ENCODE measurements at regions not wholly inside any gene's neighbourhood (a gene's known extent, or its start where the extent isn't known, plus 50 kb on each side); places are given as distances from the start of the nearest gene placed in this dataset.

GRCh38 chr9:2255128-2255527 is 240.0 kb downstream of the SMARCA2 start:
- H3K36me3 ChIP-seq, result no peaks in the 10 kb centered on the region
- H3K4me3 ChIP-seq, result no peak overlapping the region
- no peaks in the 10 kb centered on the region for H3K9me3 ChIP-seq
- TF ChIP-seq POLR2AphosphoS5 (IDR thresholded peaks at IDR 0.05), result no peak
- TF ChIP-seq POLR2A (IDR thresholded peaks at IDR 0.05), result no peak
- no peak for TF ChIP-seq CTCF (IDR thresholded peaks at IDR 0.05)
- TF ChIP-seq EP300 (IDR thresholded peaks at IDR 0.05), result no peak
- DNase-seq, result no peak
- no peak for ATAC-seq (ENCODE audit: low FRiP score in 2 of 2)
- H3K27ac ChIP-seq, result no peak overlapping the region
- 87 to 90% methylated on average over 10 of the region's 10 CpGs for whole genome bisulfite sequencing, 2 donors
- H3K4me1 ChIP-seq, result no peaks in the 10 kb centered on the region
- no peaks in the 10 kb centered on the region for H3K27me3 ChIP-seq

GRCh38 chr9:2257248-2257929 is 242.2 kb downstream of the SMARCA2 start:
- Histone ChIP-seq H3K27me3 (no peaks in the 10 kb centered on the region), H3K27ac (no peak overlapping the region), H3K36me3 (no peaks in the 10 kb centered on the region), H3K4me1 (peaks cover 0 to 11% (median 3%) of the 10 kb centered on the region in 4 donors), H3K4me3 (no peak overlapping the region), H3K9me3 (no peaks in the 10 kb centered on the region)
- ATAC-seq (ENCODE audit: low FRiP score in 2 of 2) (no peak), DNase-seq (no peak)
- 93 to 94% methylated on average over 6 of the region's 6 CpGs for WGBS, 2 donors
- TF ChIP-seq CTCF (IDR thresholded peaks at IDR 0.05) (no peak), POLR2A (IDR thresholded peaks at IDR 0.05) (no peak), POLR2AphosphoS5 (IDR thresholded peaks at IDR 0.05) (no peak), EP300 (IDR thresholded peaks at IDR 0.05) (no peak)

GRCh38 chr9:2260417-2261306 is 245.5 kb downstream of the SMARCA2 start:
- Histone ChIP-seq H3K27me3 (no peaks in the 10 kb centered on the region), H3K27ac (no peak overlapping the region), H3K4me3 (no peak overlapping the region), H3K36me3 (no peaks in the 10 kb centered on the region), H3K9me3 (no peaks in the 10 kb centered on the region), H3K4me1 (peaks cover 0 to 11% (median 3%) of the 10 kb centered on the region in 4 donors)
- no peak for TF ChIP-seq POLR2A (IDR thresholded peaks at IDR 0.05)
- TF ChIP-seq CTCF (IDR thresholded peaks at IDR 0.05), result no peak
- no peak for TF ChIP-seq POLR2AphosphoS5 (IDR thresholded peaks at IDR 0.05)
- ATAC-seq (ENCODE audit: low FRiP score in 2 of 2) (no peak), DNase-seq (no peak)
- 50 to 57% methylated on average over 2 to 3 of the region's 3 CpGs for WGBS, 2 donors

- H3K4me3 ChIP-seq, result no peak overlapping the region
- no peaks in the 10 kb centered on the region for H3K36me3 ChIP-seq
- ATAC-seq (ENCODE audit: low FRiP score in 2 of 2) (no peak), DNase-seq (no peak)
- no peaks in the 10 kb centered on the region for H3K27me3 ChIP-seq
- no peaks in the 10 kb centered on the region for H3K9me3 ChIP-seq
- H3K27ac ChIP-seq, result no peak overlapping the region
- H3K4me1 ChIP-seq, result peaks cover 0 to 11% (median 3%) of the 10 kb centered on the region in 4 donors
- TF ChIP-seq CTCF (IDR thresholded peaks at IDR 0.05), result no peak
- TF ChIP-seq POLR2A (IDR thresholded peaks at IDR 0.05), result no peak
- TF ChIP-seq EP300 (IDR thresholded peaks at IDR 0.05), result no peak
- TF ChIP-seq POLR2AphosphoS5 (IDR thresholded peaks at IDR 0.05), result no peak
- 70 to 73% methylated on average over 4 of the region's 4 CpGs for WGBS, 2 donors
Observed at GRCh38 chr9:2261421-2262103, 246.4 kb downstream of the SMARCA2 start.

Measured in upper lobe of left lung (tissue), 6 donors.